Amygdala (tissue), 56 donors: ENCODE measurements at regions not wholly inside any gene's neighbourhood (a gene's known extent, or its start where the extent isn't known, plus 50 kb on each side); places are given as distances from the start of the nearest gene placed in this dataset.
A peak's percentile ranks its signal among the peaks of the same experiment; 100 is the strongest.

Experiments used
- DNase-seq, 56 donors: peaks; one replicate each; lab custom pipeline; 2025; lab: John Stamatoyannopoulos, UW

DNA sequence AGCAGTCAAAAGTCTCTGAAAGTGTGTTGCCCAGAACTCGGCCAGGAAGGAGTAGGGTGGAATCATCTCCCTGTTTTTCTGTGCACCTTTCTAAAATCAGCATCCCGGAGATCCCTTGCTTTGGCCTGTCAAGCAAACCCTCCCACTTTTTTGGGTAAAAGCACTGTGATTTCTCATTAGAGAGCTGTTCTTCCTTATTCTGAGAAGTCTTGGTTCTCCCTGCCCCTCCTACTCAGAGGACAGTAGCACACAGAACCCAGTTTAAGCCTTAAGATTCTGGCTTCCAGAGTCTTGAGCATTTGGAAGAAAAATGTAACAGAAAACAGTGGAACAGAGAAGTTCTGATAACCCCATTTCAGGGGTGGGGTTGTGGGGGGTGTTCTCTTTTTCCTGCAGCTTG lies 52.6 kb upstream of the KATNAL1 start:
- no peak for DNase-seq

DNA sequence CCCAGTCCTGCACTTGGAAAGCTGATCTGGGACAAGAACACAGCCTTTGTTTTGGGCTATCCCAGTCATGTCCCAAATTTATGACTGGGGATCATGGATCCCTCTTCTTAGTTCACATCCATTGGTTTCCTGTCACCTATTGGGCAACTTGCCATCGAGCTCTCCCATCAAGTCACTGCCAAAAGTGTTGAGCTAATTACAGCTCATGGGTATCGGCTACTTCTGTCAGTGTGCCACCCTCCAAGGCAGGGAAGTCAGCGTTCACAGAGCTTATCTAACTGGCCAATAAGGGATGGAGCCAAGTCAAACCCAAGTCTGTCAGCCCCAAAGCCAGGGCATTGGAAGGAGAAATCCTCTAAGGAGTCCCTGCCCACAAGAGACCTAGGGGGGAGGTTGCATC lies 53.2 kb upstream of the KATNAL1 start:
- no peak for DNase-seq

DNA sequence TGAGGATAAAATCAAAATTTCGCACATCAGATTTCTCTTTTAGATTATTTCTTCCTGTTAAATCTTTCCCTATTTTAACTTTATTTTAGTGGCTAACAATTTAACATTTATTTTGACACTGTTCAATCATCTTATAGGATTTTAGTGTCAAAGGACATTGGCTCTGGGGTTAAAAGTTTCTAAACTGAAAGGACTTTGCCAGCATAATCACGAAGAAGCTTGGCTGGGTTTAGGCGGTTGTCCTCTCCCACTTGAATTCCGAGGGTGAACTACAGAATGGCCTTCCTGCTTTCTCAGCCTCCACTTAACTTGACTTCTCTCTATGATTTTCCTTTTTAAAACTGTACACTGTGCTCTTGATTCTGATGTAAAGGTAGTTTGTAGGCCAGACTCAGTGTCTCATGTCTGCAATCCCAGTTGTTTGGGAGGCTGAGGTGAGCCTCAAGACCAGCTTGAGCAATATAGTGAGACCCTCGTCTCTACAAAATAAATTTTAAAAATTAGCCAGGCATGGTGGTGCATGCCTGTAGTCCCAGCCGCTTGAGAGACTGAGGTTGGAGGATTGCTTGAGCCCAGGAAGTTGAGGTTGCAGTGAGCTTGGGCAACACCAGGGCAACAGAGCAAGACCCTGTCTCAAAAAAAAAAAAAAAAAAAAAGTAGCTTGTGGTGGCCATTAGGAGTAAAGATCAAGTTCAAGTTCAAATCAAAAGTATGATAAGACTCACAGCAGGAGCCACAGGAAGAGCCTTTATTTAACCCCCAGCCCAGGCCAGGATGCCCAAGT lies 54.8 kb upstream of the KATNAL1 start:
- no peak for DNase-seq

DNA sequence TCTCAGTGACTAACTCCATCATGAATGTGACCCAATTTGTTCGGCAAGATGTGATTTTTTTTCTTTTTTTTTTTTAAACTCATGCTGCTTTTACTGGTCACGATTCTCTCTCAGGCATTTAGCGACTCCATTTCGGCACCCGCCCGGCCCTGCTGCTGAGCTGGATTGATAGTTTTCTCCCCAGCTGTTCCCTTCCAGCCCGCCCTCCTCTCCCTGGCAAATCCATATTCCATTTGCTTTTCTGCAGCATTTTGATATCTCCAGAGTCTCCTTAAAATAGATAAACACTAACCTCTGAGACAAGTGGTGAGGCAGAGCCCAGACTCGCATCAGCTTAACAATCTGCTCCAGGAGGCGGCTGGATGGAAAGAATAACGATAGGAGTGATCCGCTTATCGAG lies 55.5 kb upstream of the KATNAL1 start:
- DNase-seq, result peak in 5 of 56 donors; percentile 9 to 23 (median 16)

DNA sequence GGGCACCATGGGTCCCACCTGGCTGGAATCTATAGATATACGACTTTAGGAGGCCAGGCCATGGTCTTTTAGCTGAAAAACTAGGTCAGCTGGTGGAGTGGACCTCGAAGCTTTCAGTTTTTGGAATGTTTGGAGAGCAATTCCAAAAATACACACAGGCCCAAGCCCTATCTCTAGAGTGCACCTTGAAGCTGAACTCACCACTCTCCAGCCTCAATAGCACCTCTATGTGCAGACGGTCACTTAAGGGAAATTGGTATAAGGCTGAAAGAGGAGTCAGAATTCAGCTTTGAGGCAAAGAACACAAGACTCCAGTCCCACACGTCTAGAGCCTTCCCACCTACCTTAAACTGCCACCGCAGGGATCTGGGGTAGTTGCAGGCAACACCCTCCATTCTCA lies 56.4 kb upstream of the KATNAL1 start:
- DNase-seq, result no peak

DNA sequence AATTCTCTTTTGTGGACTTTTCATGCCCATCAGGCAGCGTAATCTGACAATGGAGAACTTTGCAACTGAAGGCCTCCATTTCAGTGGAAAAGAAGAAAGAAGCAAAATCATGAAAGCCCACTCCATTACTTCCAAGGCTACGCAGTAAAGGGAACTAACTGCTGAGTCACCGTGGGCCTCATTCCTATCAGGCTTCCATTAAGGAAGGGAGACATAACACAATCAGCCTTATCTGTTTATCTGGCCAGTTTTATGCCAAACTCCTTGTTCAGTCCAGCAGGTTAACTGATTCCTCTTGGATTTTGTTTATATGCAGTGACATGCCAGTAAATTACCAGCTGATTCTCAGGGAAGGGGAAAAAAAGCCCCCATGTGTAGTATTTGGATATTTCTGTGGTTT lies 56.8 kb upstream of the KATNAL1 start:
- DNase-seq, result no peak

DNA sequence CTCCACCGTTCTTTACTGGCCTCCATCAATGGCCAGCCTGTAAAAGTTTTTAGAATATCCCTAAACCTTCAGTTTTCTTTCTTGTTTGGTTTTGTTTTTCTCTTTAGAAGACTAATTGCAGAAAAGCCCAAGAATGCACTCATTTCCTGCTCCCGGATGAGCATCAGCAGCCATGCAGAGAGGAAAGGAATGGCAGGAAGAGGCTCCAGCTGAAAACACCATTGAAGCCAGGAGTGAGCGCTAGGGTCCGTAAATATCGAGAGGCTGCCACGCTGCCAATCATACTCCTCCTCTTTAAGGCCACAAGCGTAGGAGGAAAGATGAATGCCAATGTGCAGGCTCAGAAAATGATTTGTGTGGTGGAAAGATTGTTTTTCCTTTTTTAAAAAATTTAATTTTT lies 57.4 kb upstream of the UBE2L5 start:
- DNase-seq, result no peak

DNA sequence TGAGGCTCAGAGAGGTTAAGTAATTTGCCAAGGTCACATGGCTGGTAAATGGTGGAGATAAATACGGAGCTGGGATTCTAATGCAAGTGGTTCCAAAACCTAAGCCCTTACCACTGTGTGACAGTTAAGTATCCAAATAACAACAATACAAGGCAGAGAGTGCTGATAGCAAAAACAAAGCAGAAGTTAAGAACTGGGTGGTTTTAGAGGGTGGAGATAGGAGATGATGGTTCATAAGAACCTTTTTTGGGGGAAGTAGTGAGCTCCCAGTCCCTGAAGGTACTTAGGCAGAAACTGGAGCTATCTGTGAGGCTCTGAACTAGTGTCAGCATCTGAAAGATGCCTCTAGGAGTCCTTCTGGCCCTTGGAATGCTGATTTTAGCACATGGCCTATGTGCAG lies 56.2 kb upstream of the UBE2L5 start:
- no peak for DNase-seq

DNA sequence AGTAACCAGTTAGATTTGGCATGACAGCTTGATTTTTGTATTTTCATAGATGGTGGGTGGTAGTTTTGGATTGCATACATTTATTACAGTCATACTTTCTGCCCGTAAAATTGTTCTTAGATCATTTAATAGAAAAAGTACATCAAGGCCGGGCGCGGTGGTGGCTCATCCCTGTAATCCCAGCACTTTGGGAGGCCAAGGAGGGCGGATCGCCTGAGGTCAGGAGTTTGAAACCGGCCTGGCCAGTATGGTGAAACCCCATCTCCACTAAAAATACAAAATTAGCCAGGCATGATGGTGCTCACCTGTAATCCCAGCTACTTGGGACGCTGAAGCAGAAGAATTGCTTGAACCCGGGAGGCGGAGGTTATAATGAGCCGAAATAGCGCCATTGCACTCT lies 55.0 kb upstream of the UBE2L5 start:
- no peak for DNase-seq

DNA sequence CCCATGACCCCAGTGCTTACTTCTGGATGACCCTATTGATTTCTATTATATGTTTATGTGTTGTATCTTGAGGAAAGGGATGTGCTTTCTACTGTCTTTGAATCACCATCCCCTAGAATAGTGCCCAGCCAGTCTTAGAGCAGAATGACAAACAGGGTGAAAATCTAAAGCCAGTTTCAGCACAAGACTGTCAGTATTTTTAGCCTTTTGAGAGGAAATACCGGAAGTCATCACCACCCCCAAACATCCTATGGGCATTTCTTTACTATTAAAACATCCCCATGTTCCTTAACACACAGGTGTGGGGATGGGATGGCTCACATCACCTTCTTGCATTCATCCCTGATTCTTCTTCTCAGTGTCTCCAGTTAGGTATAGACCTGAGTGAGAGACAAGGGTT lies 52.1 kb upstream of the UBE2L5 start:
- DNase-seq, result no peak

DNA sequence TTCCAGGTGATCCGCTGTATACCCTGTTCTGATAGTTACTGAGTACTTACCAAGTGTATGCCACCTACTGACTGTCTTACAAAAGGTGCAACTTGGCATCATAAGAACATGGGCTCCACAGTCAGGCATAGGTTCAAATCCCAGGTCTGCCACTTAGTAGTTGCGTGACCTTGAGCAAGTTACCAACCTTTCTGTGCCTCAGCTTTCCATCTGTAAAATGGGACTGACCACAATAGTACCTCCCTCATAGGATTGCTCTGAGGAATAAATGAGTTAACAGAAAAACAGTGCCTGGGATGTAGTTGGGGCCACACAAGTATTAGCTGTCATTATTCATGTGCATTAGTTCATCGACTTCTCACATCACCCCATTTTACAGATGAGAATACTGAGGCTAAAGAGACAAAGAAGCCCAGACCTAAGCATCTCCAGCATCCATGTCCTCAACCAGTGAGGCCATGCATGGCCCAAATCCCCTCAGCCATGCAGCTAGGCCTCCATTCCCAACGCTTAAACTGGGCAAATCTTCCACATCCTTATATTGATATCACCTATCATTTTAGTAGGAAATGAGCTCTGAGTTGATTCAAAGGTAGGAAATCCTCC lies 51.3 kb upstream of the UBE2L5 start:
- DNase-seq, result no peak

DNA sequence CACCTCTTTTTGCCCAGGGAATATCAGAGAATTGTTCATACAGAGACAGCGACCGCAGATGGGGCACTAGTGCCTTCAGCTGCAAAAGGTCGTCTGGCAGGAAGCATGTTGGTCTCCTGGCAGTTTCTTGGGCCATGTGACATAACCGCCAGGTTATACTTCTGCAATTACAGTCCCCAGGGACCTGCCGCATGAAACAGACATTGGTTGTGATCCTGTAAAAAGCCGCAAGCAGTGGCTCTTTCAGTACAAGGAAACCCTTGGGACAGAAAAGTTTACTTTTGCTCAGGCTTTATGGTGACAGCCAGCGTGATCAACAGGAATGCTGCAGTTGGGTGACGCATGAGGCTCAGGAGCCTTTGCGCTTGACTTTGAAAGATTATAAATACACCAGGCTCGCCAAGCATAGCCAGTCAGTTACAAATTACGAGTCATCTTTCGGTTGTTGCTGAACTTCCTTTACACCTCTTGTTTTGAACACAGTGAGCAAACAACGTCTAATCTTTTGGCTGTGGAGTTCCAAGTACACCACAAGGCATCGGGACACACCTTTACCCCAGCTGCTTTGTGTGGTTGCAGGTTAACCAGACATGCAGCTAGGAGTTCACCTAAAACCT lies 50.5 kb upstream of the UBE2L5 start:
- no peak for DNase-seq
